T-cell (primary cell): ENCODE measurements at regions not wholly inside any gene's neighbourhood (a gene's known extent, or its start where the extent isn't known, plus 50 kb on each side); places are given as distances from the start of the nearest gene placed in this dataset.

Source experiments
- ATAC-seq, 4 experiments: fragments of 200-7000 bp in 3 of 4; fragments of 150-1000 bp in 1 of 4; cut with Tn5 transposase; replicated peaks in 1 of 4; 1 replicate in 3 of 4; 2 replicates in 1 of 4; pipeline ENCODE4 v1.10.0; 2021; ENCODE audit warnings: moderate library complexity in 3 of 4, mild to moderate bottlenecking in 2 of 4, moderate number of reproducible peaks in 1 of 4
- CTCF ChIA-PET, 2 donors: fragments of 300-600 bp; sonication (Branson Sonifier 250); formaldehyde crosslinking; loops; one replicate each; lab custom pipeline; 2022; ENCODE audit warnings: antibody characterized with exemption in 2 of 2; lab: Charles Lee
- POLR2A ChIA-PET, 2 donors: fragments of 300-600 bp; sonication (Branson Sonifier 250); formaldehyde crosslinking; loops; one replicate each; lab custom pipeline; 2022; ENCODE audit warnings: antibody characterized with exemption in 2 of 2; lab: Charles Lee
- DNase-seq, 35 experiments: peaks; one replicate each; pipeline versions ENCODE4 v3.0.0 to v3.0.0-alpha.2; 2013 to 2023
- H3K27ac ChIP-seq: one replicate; pipeline ENCODE4 v1.5.1; 2013; ENCODE audit warnings: low read length
- H3K27me3 ChIP-seq, 2 experiments: replicated peaks in 1 of 2; 1 replicate in 1 of 2; 2 replicates in 1 of 2; pipeline versions ENCODE4 v1.6.1 to v1.7.0; 2013; ENCODE audit warnings: low read length in 1 of 2, mixed read lengths in 1 of 2; ENCODE audit not compliant: control insufficient read depth in 2 of 2, insufficient read depth in 2 of 2; ENCODE audit errors: extremely low read depth in 1 of 2
- H3K36me3 ChIP-seq, 2 donors: 1 replicate in 1 of 2; 2 replicates in 1 of 2; pipeline versions ENCODE4 v1.6.1 to v1.7.0; 2013; ENCODE audit warnings: low read length in 1 of 2; ENCODE audit not compliant: control insufficient read depth in 2 of 2, insufficient read depth in 1 of 2; ENCODE audit errors: extremely low read depth in 1 of 2
- H3K4me1 ChIP-seq, 2 experiments: 1 replicate in 1 of 2; 2 replicates in 1 of 2; pipeline versions ENCODE4 v1.6.1 to v1.7.0; 2013; ENCODE audit warnings: low read length in 2 of 2, mixed read lengths in 1 of 2; ENCODE audit not compliant: insufficient read depth in 2 of 2, control insufficient read depth in 1 of 2; ENCODE audit errors: extremely low read depth in 1 of 2
- H3K4me3 ChIP-seq, 2 donors: 1 replicate in 1 of 2; 2 replicates in 1 of 2; pipeline versions ENCODE4 v1.5.1 to v1.7.0; 2013; ENCODE audit warnings: mild to moderate bottlenecking in 2 of 2, low read length in 1 of 2, moderate library complexity in 1 of 2; ENCODE audit not compliant: control insufficient read depth in 1 of 2; ENCODE audit errors: extremely low read depth in 1 of 2
- H3K9me3 ChIP-seq: 2 replicates; pipeline ENCODE4 v1.7.0; 2013
- H3K27ac Mint-ChIP-seq, 2 donors: one replicate each; pipeline ENCODE4 v1.8.0; 2020 to 2021; ENCODE audit warnings: mild to moderate bottlenecking in 2 of 2, mixed read lengths in 2 of 2
- H3K27me3 Mint-ChIP-seq, 2 donors: one replicate each; pipeline ENCODE4 v1.8.0; 2021 to 2022; ENCODE audit warnings: mixed read lengths in 2 of 2
- H3K36me3 Mint-ChIP-seq: one replicate; pipeline ENCODE4 v1.8.0; 2021; ENCODE audit warnings: mixed read lengths
- H3K4me1 Mint-ChIP-seq, 3 donors: one replicate each; pipeline ENCODE4 v1.8.0; 2020 to 2022; ENCODE audit warnings: mixed read lengths in 3 of 3, mild to moderate bottlenecking in 1 of 3
- H3K4me3 Mint-ChIP-seq, 3 donors: one replicate each; pipeline ENCODE4 v1.8.0; 2020 to 2022; ENCODE audit warnings: mild to moderate bottlenecking in 3 of 3, mixed read lengths in 3 of 3, moderate library complexity in 3 of 3
- H3K9me3 Mint-ChIP-seq, 3 donors: one replicate each; pipeline ENCODE4 v1.8.0; 2020 to 2022; ENCODE audit warnings: mixed read lengths in 3 of 3
- WGBS: methylation state at CpG from one replicate; pipeline ENCODE4 v1.1.5; 2013; ENCODE audit warnings: missing lambda C conversion rate; ENCODE audit not compliant: insufficient coverage; 5-methylcytosine and 5-hydroxymethylcytosine counted together

GRCh38 chr15:92243227-92243626, 150.5 kb upstream of the ST8SIA2 start:
- peaks cover 0 to 3% of the 10 kb centered on the region in 2 experiments for H3K27me3 ChIP-seq
- no peak overlapping the region for H3K4me3 ChIP-seq
- ATAC-seq (no peak), DNase-seq (no peak)
- no peaks in the 10 kb centered on the region for H3K36me3 ChIP-seq
- no peaks in the 10 kb centered on the region for H3K9me3 ChIP-seq
- H3K27ac ChIP-seq, result no peak overlapping the region
- Mint-ChIP-seq H3K9me3 (peaks cover 7 to 11% (median 10%) of the 10 kb centered on the region in 3 donors), H3K27me3 (peaks cover 16 to 38% of the 10 kb centered on the region in 2 donors), H3K4me1 (no peaks in the 10 kb centered on the region), H3K4me3 (no peak overlapping the region), H3K36me3 (no peaks in the 10 kb centered on the region), H3K27ac (no peak overlapping the region)
- CTCF ChIA-PET, result no interaction called here
- no peaks in the 10 kb centered on the region for H3K4me1 ChIP-seq
- POLR2A ChIA-PET, result no interaction called here
- 60% methylated on average over 1 of the region's 3 CpGs for WGBS

DNA sequence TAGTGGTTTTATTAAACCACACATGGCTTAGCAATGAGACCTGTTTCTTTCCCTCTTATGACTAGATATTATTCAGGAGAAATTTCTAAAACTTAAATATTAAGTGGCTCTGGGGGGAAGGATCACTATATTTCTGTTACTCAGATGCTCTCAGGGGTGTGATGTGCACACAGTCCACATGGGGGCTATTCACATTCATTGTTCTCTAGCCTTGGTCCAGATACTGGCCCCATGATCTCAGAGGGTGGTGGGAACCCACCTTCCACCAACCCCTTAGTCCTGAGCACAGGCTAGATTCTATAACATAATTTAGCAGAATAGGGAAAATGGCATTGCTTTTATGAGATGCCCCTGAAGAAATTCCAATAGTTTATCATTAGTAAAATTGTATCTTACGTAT, 149.0 kb upstream of the ST8SIA2 start:
- H3K9me3 ChIP-seq, result no peaks in the 10 kb centered on the region
- peaks cover 19 to 32% of the 10 kb centered on the region in 2 donors for H3K27me3 Mint-ChIP-seq
- no peak overlapping the region for H3K4me3 Mint-ChIP-seq
- no peaks in the 10 kb centered on the region for H3K36me3 ChIP-seq
- no peaks in the 10 kb centered on the region for H3K4me1 Mint-ChIP-seq
- peaks cover 0 to 2% (median 0%) of the 10 kb centered on the region in 3 donors for H3K9me3 Mint-ChIP-seq
- no CpG with 5 or more reads among the region's 1 CpG for WGBS
- no peaks in the 10 kb centered on the region for H3K4me1 ChIP-seq
- no peak overlapping the region for H3K27ac Mint-ChIP-seq
- H3K4me3 ChIP-seq, result no peak overlapping the region
- H3K27me3 ChIP-seq, result peaks cover 0 to 3% of the 10 kb centered on the region in 2 experiments
- ChIA-PET POLR2A (no interaction called here), CTCF (no interaction called here)
- H3K27ac ChIP-seq, result no peak overlapping the region
- no peaks in the 10 kb centered on the region for H3K36me3 Mint-ChIP-seq
- DNase-seq (no peak), ATAC-seq (no peak)

DNA sequence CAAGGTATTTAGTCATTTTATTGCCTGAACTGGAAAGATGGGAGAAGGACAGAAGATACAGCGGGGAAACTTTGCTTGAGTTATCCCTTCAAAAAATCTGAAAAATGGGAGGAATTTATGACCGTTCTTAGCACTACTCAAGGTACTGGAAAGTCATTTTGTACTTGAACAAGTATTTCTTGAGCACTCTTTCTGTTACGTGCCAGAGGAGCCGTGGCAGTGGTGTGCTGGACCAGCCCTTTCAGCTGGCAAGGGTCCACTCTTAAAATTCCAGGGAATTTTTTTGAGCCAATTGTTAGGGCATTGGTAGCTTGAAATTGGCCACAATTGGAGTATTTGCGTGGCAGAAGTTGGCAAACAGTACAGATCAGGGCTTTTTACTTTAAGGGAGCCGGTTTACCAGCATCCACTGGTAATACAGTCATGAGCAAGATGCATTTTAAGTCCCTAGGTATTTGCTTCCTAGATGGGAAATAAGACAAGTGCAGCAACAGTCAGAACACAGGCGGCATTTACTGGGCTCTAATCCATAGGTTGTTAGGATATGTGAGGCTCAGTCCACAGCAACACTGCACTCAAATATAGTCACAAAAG, 145.9 kb upstream of the ST8SIA2 start:
- WGBS, result 82% methylated on average over 6 of the region's 7 CpGs
- H3K4me3 Mint-ChIP-seq, result no peak overlapping the region
- DNase-seq (no peak), ATAC-seq (no peak)
- Histone ChIP-seq H3K36me3 (no peaks in the 10 kb centered on the region), H3K4me3 (no peak overlapping the region), H3K27ac (no peak overlapping the region), H3K9me3 (no peaks in the 10 kb centered on the region), H3K27me3 (peaks cover 0 to 3% of the 10 kb centered on the region in 2 experiments), H3K4me1 (no peaks in the 10 kb centered on the region)
- ChIA-PET POLR2A (no interaction called here), CTCF (no interaction called here)
- H3K36me3 Mint-ChIP-seq, result no peaks in the 10 kb centered on the region
- no peak overlapping the region for H3K27ac Mint-ChIP-seq
- H3K4me1 Mint-ChIP-seq, result no peaks in the 10 kb centered on the region
- peaks cover 0 to 4% (median 0%) of the 10 kb centered on the region in 3 donors for H3K9me3 Mint-ChIP-seq
- peaks cover 18 to 20% of the 10 kb centered on the region in 2 donors for H3K27me3 Mint-ChIP-seq

- Mint-ChIP-seq H3K27me3 (peaks cover 23% of the 10 kb centered on the region in 2 donors), H3K36me3 (no peaks in the 10 kb centered on the region), H3K9me3 (no peaks in the 10 kb centered on the region), H3K4me3 (no peak overlapping the region), H3K4me1 (no peaks in the 10 kb centered on the region), H3K27ac (no peak overlapping the region)
- ChIA-PET POLR2A (no interaction called here), CTCF (interaction anchor here in 1 of 2 donors (0.6 kb wide), 1 partner anchor 1117 kb away, joined by 4 read pairs; no protein-coding TSS in a partner anchor)
- DNase-seq (no peak), ATAC-seq (no peak)
- no peaks in the 10 kb centered on the region for H3K36me3 ChIP-seq
- no peak overlapping the region for H3K27ac ChIP-seq
- H3K9me3 ChIP-seq, result no peaks in the 10 kb centered on the region
- H3K4me1 ChIP-seq, result no peaks in the 10 kb centered on the region
- WGBS, result 77% methylated on average over 7 of the region's 14 CpGs
- no peak overlapping the region for H3K4me3 ChIP-seq
- no peaks in the 10 kb centered on the region for H3K27me3 ChIP-seq
These were observed 126.6 kb upstream of the ST8SIA2 start for GRCh38 chr15:92266796-92267685.

GRCh38 chr15:92268900-92269299, 124.8 kb upstream of the ST8SIA2 start:
- ATAC-seq (no peak), DNase-seq (no peak)
- ChIA-PET POLR2A (no interaction called here), CTCF (no interaction called here)
- no peaks in the 10 kb centered on the region for H3K9me3 ChIP-seq
- Mint-ChIP-seq H3K27ac (no peak overlapping the region), H3K4me1 (no peaks in the 10 kb centered on the region), H3K27me3 (peaks cover 32 to 34% of the 10 kb centered on the region in 2 donors), H3K36me3 (no peaks in the 10 kb centered on the region), H3K4me3 (no peak overlapping the region), H3K9me3 (no peaks in the 10 kb centered on the region)
- H3K27me3 ChIP-seq, result peaks cover 0 to 6% of the 10 kb centered on the region in 2 experiments
- WGBS, result 83% methylated on average over 1 of the region's 3 CpGs
- H3K36me3 ChIP-seq, result no peaks in the 10 kb centered on the region
- no peak overlapping the region for H3K4me3 ChIP-seq
- H3K4me1 ChIP-seq, result no peaks in the 10 kb centered on the region
- H3K27ac ChIP-seq, result no peak overlapping the region

DNA sequence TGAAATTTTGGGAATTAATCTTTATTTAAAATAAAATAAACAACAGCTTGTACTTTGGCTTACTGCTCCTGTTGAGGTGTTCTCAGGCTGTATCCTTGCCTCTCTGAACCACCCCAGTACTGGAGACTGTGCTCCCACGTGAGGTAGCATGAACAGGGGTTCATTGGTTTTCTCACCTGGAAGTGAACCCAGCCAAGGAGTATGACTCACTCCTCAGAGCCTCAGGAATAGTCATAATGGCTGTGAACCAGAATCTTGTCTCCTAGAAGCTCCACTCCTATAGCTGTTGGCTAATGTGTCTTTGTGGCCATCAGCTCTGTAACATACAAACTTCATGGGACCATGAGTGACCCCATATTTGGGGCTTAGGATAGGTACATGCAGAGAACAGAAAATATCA, 122.5 kb upstream of the ST8SIA2 start:
- no peaks in the 10 kb centered on the region for H3K36me3 Mint-ChIP-seq
- POLR2A ChIA-PET, result no interaction called here
- no peak overlapping the region for H3K27ac ChIP-seq
- CTCF ChIA-PET, result no interaction called here
- H3K27me3 ChIP-seq, result peaks cover 0 to 6% of the 10 kb centered on the region in 2 experiments
- WGBS, result no CpG with 5 or more reads among the region's 1 CpG
- ATAC-seq (no peak), DNase-seq (no peak)
- H3K36me3 ChIP-seq, result no peaks in the 10 kb centered on the region
- no peaks in the 10 kb centered on the region for H3K9me3 Mint-ChIP-seq
- no peak overlapping the region for H3K27ac Mint-ChIP-seq
- peaks cover 29% of the 10 kb centered on the region in 2 donors for H3K27me3 Mint-ChIP-seq
- no peaks in the 10 kb centered on the region for H3K4me1 Mint-ChIP-seq
- no peak overlapping the region for H3K4me3 ChIP-seq
- H3K4me1 ChIP-seq, result no peaks in the 10 kb centered on the region
- H3K9me3 ChIP-seq, result no peaks in the 10 kb centered on the region
- H3K4me3 Mint-ChIP-seq, result no peak overlapping the region
